Lung (tissue), 11 donors: ENCODE measurements at regions not wholly inside any gene's neighbourhood (a gene's known extent, or its start where the extent isn't known, plus 50 kb on each side); places are given as distances from the start of the nearest gene placed in this dataset.
A peak's percentile ranks its signal among the peaks of the same experiment; 100 is the strongest.

Experiments
- ATAC-seq: fragments of 200-7000 bp; cut with Tn5 transposase; one replicate; pipeline ENCODE4 v1.9.1; 2020; ENCODE audit warnings: moderate number of reproducible peaks; ENCODE audit not compliant: insufficient read depth, low FRiP score
- DNase-seq, 3 donors: peaks; one replicate each; pipeline ENCODE4 v3.0.0-alpha.2; 2013 to 2017
- H3K27ac ChIP-seq, 2 donors: one replicate each; pipeline ENCODE4 v1.5.1; 2013; ENCODE audit warnings: mild to moderate bottlenecking in 2 of 2, moderate library complexity in 2 of 2, control low read depth in 1 of 2, inconsistent platforms in 1 of 2, low read depth in 1 of 2, low read length in 1 of 2
- H3K27me3 ChIP-seq, 3 donors: one replicate each; pipeline ENCODE4 v1.5.1; 2013; ENCODE audit warnings: low read length in 2 of 3; ENCODE audit not compliant: control insufficient read depth in 3 of 3, insufficient read depth in 3 of 3
- H3K36me3 ChIP-seq, 4 donors: one replicate each; pipeline ENCODE4 v1.5.1; 2013; ENCODE audit warnings: low read length in 4 of 4, mild to moderate bottlenecking in 1 of 4, moderate library complexity in 1 of 4; ENCODE audit not compliant: control insufficient read depth in 4 of 4, insufficient read depth in 4 of 4
- H3K4me1 ChIP-seq, 5 donors: one replicate each; pipeline ENCODE4 v1.5.1; 2013; ENCODE audit warnings: low read length in 5 of 5, mild to moderate bottlenecking in 2 of 5, moderate library complexity in 1 of 5; ENCODE audit not compliant: control insufficient read depth in 5 of 5, insufficient read depth in 5 of 5
- H3K4me3 ChIP-seq: one replicate; pipeline ENCODE4 v1.5.1; 2013; ENCODE audit warnings: mild to moderate bottlenecking, control low read depth, moderate library complexity
- H3K9ac ChIP-seq, 2 donors: one replicate each; pipeline ENCODE4 v1.5.1; 2013; ENCODE audit warnings: low read length in 2 of 2, control low read depth in 1 of 2; ENCODE audit not compliant: insufficient read depth in 1 of 2
- H3K9me3 ChIP-seq, 4 donors: one replicate each; pipeline ENCODE4 v1.5.1; 2013; ENCODE audit warnings: low read length in 3 of 4, mild to moderate bottlenecking in 1 of 4, moderate library complexity in 1 of 4; ENCODE audit not compliant: control insufficient read depth in 4 of 4, insufficient read depth in 3 of 4
- CTCF ChIP-seq: IDR thresholded peaks from 2 replicates; pipeline ENCODE4 v1.5.1; 2012; ENCODE audit warnings: mild to moderate bottlenecking; ENCODE audit errors: control extremely low read depth, extremely low read depth
- WGBS, 2 donors: extraction: QIAGEN DNeasy Blood & Tissue Kit; methylation state at CpG; one replicate each; pipeline ENCODE4 v1.1.7; 2013; 5-methylcytosine and 5-hydroxymethylcytosine counted together
- donor health status: control.
- donor health status: control.
- donor health status: Bipolar disorder and iron deficiency.
- donor health status: healthy.
- donor health status: DM: yes; HTN: yes; CAD: no.

- TF ChIP-seq CTCF, result no peak
- 75 to 87% methylated on average over 3 of the region's 3 CpGs for WGBS, 2 donors
- no peaks in the 10 kb centered on the region for H3K36me3 ChIP-seq
- H3K27me3 ChIP-seq, result no peaks in the 10 kb centered on the region
- peaks cover 0 to 3% (median 0%) of the 10 kb centered on the region in 5 donors for H3K4me1 ChIP-seq
- no peak overlapping the region for H3K9ac ChIP-seq
- DNase-seq (no peak), ATAC-seq (no peak)
- no peak overlapping the region for H3K4me3 ChIP-seq
- no peaks in the 10 kb centered on the region for H3K9me3 ChIP-seq
- no peak overlapping the region for H3K27ac ChIP-seq
Measured at GRCh38 chr3:152043620-152044019, 170.2 kb downstream of the SUCNR1 start.

- WGBS, 2 donors, result 96 to 98% methylated on average over 2 of the region's 2 CpGs
- no peak for TF ChIP-seq CTCF
- peaks cover 0 to 3% (median 0%) of the 10 kb centered on the region in 5 donors for H3K4me1 ChIP-seq
Measured at GRCh38 chr3:152046280-152046679, 172.8 kb downstream of the SUCNR1 start.

GRCh38 chr3:152047465-152047864 is 174.0 kb downstream of the SUCNR1 start:
- peak; percentile 41 for ATAC-seq
- Histone ChIP-seq H3K4me1 (peaks cover 0 to 3% (median 0%) of the 10 kb centered on the region in 5 donors), H3K9ac (no peak overlapping the region), H3K4me3 (no peak overlapping the region), H3K27ac (no peak overlapping the region), H3K36me3 (no peaks in the 10 kb centered on the region), H3K9me3 (no peaks in the 10 kb centered on the region), H3K27me3 (no peaks in the 10 kb centered on the region)
- no peak for TF ChIP-seq CTCF
- no peak for DNase-seq

More at GRCh38 chr3:152046280-152046679, 172.8 kb downstream of the SUCNR1 start:
- no peak overlapping the region for H3K9ac ChIP-seq
- no peaks in the 10 kb centered on the region for H3K9me3 ChIP-seq
- H3K36me3 ChIP-seq, result no peaks in the 10 kb centered on the region
- no peak for ATAC-seq
- no peak for DNase-seq
- no peaks in the 10 kb centered on the region for H3K27me3 ChIP-seq
- H3K27ac ChIP-seq, result no peak overlapping the region
- H3K4me3 ChIP-seq, result no peak overlapping the region

GRCh38 chr3:152048831-152049230 is 175.4 kb downstream of the SUCNR1 start:
- DNase-seq (no peak), ATAC-seq (no peak)
- no peaks in the 10 kb centered on the region for H3K36me3 ChIP-seq
- WGBS, 2 donors, result 21 to 57% methylated on average over 1 of the region's 1 CpG
- H3K9me3 ChIP-seq, result no peaks in the 10 kb centered on the region
- H3K9ac ChIP-seq, result no peak overlapping the region
- H3K4me3 ChIP-seq, result no peak overlapping the region
- peaks cover 0 to 3% (median 0%) of the 10 kb centered on the region in 5 donors for H3K4me1 ChIP-seq
- H3K27ac ChIP-seq, result no peak overlapping the region
- TF ChIP-seq CTCF, result no peak
- H3K27me3 ChIP-seq, result no peaks in the 10 kb centered on the region
